OCI-LY1 (cell line): ENCODE measurements at regions not wholly inside any gene's neighbourhood (a gene's known extent, or its start where the extent isn't known, plus 50 kb on each side); places are given as distances from the start of the nearest gene placed in this dataset.

Source experiments
- H2AFZ ChIP-seq: fragments of 200-600 bp; sonication (generic), shearing (Covaris generic); 2 replicates; pipeline ENCODE4 v1.6.0; 2014; ENCODE audit warnings: antibody characterized with exemption, mild to moderate bottlenecking, low read length
- H3F3A ChIP-seq: fragments of 200-600 bp; sonication (generic), shearing (Covaris generic); 2 replicates; pipeline ENCODE4 v1.6.0; 2014; ENCODE audit warnings: mild to moderate bottlenecking, antibody characterized with exemption, low read length, moderate library complexity; ENCODE audit not compliant: insufficient read depth
- H3K27ac ChIP-seq: fragments of 200-600 bp; sonication (generic); 2 replicates; pipeline ENCODE4 v1.5.1; 2014; ENCODE audit warnings: low read length, mixed run types, mild to moderate bottlenecking, low read depth; ENCODE audit not compliant: poor library complexity, severe bottlenecking
- H3K27me3 ChIP-seq: fragments of 200-600 bp; sonication (generic); 2 replicates; pipeline ENCODE4 v1.6.0; 2014; ENCODE audit warnings: antibody characterized with exemption, mild to moderate bottlenecking, low read length, moderate library complexity; ENCODE audit not compliant: insufficient read depth
- H3K36me3 ChIP-seq: fragments of 200-600 bp; sonication (generic); 2 replicates; pipeline ENCODE4 v1.6.1; 2014; ENCODE audit warnings: mild to moderate bottlenecking, antibody characterized with exemption, low read length, moderate library complexity, mixed read lengths; ENCODE audit not compliant: insufficient read depth
- H3K4me1 ChIP-seq: fragments of 200-600 bp; sonication (generic); 2 replicates; pipeline ENCODE4 v1.5.1; 2014; ENCODE audit warnings: mild to moderate bottlenecking, low read length, moderate library complexity; ENCODE audit not compliant: insufficient read depth, severe bottlenecking
- H3K4me2 ChIP-seq: fragments of 200-600 bp; sonication (generic), shearing (Covaris generic); 2 replicates; pipeline ENCODE4 v1.6.1; 2014; ENCODE audit warnings: low read length
- H3K4me3 ChIP-seq: fragments of 200-600 bp; sonication (generic); 2 replicates; pipeline ENCODE4 v1.5.1; 2014; ENCODE audit warnings: low read length, low read depth, mild to moderate bottlenecking, mixed read lengths; ENCODE audit not compliant: poor library complexity, severe bottlenecking
- H3K79me2 ChIP-seq: fragments of 200-600 bp; shearing (Covaris generic); 2 replicates; pipeline ENCODE4 v1.6.1; 2016; ENCODE audit warnings: mixed run types, low read length, mixed read lengths; ENCODE audit not compliant: insufficient read depth
- H3K9ac ChIP-seq: fragments of 200-600 bp; sonication (generic), shearing (Covaris generic); 2 replicates; pipeline ENCODE4 v1.6.1; 2014; ENCODE audit warnings: mild to moderate bottlenecking, low read length, mixed read lengths
- H3K9me2 ChIP-seq: fragments of 200-600 bp; sonication (generic), shearing (Covaris generic); 2 replicates; pipeline ENCODE4 v1.6.1; 2014; ENCODE audit warnings: low read depth, mild to moderate bottlenecking, low read length, mixed read lengths
- H3K9me3 ChIP-seq: fragments of 200-600 bp; shearing (Covaris generic); 2 replicates; pipeline ENCODE4 v1.6.1; 2014; ENCODE audit warnings: low read length, mixed read lengths
- H4K20me1 ChIP-seq: fragments of 200-600 bp; sonication (generic), shearing (Covaris generic); 2 replicates; pipeline ENCODE4 v1.6.0; 2016; ENCODE audit warnings: mild to moderate bottlenecking, low read length; ENCODE audit not compliant: insufficient read depth
- EZH2 ChIP-seq: fragments of 200-600 bp; sonication (generic), shearing (Covaris generic); IDR thresholded peaks from 2 replicates; pipeline ENCODE4 v1.8.0; 2017; ENCODE audit warnings: borderline replicate concordance, mixed run types, mild to moderate bottlenecking, antibody characterized with exemption, low read length, moderate library complexity, mixed read lengths
- TF ChIP-seq, protein P1 (sequence below): fragments of 200-600 bp; sonication (generic), shearing (Covaris generic); IDR thresholded peaks from 2 replicates; pipeline ENCODE4 v1.5.1; 2017; ENCODE audit warnings: mild to moderate bottlenecking, antibody characterized with exemption, low read length, moderate library complexity, mixed read lengths

GRCh38 chr3:25907081-25907480 lies 117.2 kb downstream of the OXSM start:
- H3K4me3 ChIP-seq: no peak overlapping the region
- no peaks in the 10 kb centered on the region for H3K36me3 ChIP-seq
- H3K4me2 ChIP-seq: no peak overlapping the region
- no peaks in the 10 kb centered on the region for H3K79me2 ChIP-seq
- no peaks in the 10 kb centered on the region for H3K27me3 ChIP-seq
- no peaks in the 10 kb centered on the region for H3K9me2 ChIP-seq
- no peak overlapping the region for H3K9ac ChIP-seq
- H3K9me3 ChIP-seq: no peaks in the 10 kb centered on the region
- no peak overlapping the region for H3K27ac ChIP-seq
- H3F3A ChIP-seq: no peaks in the 10 kb centered on the region
- no peaks in the 10 kb centered on the region for H4K20me1 ChIP-seq
- no peak overlapping the region for H2AFZ ChIP-seq
- TF ChIP-seq, protein P1, sequence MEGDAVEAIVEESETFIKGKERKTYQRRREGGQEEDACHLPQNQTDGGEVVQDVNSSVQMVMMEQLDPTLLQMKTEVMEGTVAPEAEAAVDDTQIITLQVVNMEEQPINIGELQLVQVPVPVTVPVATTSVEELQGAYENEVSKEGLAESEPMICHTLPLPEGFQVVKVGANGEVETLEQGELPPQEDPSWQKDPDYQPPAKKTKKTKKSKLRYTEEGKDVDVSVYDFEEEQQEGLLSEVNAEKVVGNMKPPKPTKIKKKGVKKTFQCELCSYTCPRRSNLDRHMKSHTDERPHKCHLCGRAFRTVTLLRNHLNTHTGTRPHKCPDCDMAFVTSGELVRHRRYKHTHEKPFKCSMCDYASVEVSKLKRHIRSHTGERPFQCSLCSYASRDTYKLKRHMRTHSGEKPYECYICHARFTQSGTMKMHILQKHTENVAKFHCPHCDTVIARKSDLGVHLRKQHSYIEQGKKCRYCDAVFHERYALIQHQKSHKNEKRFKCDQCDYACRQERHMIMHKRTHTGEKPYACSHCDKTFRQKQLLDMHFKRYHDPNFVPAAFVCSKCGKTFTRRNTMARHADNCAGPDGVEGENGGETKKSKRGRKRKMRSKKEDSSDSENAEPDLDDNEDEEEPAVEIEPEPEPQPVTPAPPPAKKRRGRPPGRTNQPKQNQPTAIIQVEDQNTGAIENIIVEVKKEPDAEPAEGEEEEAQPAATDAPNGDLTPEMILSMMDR: no peak
- TF ChIP-seq EZH2: no peak
- H3K4me1 ChIP-seq: no peaks in the 10 kb centered on the region

- TF ChIP-seq, protein P1: no peak
- no peak for TF ChIP-seq EZH2
- H3K27me3 ChIP-seq: no peaks in the 10 kb centered on the region
- no peak overlapping the region for H3K4me2 ChIP-seq
- H4K20me1 ChIP-seq: no peaks in the 10 kb centered on the region
- H3K4me1 ChIP-seq: no peaks in the 10 kb centered on the region
- H3F3A ChIP-seq: no peaks in the 10 kb centered on the region
- no peaks in the 10 kb centered on the region for H3K79me2 ChIP-seq
- H3K36me3 ChIP-seq: no peaks in the 10 kb centered on the region
- no peak overlapping the region for H3K27ac ChIP-seq
- H3K9me2 ChIP-seq: no peaks in the 10 kb centered on the region
- no peak overlapping the region for H3K9ac ChIP-seq
- no peaks in the 10 kb centered on the region for H3K9me3 ChIP-seq
- no peak overlapping the region for H2AFZ ChIP-seq
- H3K4me3 ChIP-seq: no peak overlapping the region
These were observed 120.2 kb downstream of the OXSM start for GRCh38 chr3:25910105-25910504.

DNA sequence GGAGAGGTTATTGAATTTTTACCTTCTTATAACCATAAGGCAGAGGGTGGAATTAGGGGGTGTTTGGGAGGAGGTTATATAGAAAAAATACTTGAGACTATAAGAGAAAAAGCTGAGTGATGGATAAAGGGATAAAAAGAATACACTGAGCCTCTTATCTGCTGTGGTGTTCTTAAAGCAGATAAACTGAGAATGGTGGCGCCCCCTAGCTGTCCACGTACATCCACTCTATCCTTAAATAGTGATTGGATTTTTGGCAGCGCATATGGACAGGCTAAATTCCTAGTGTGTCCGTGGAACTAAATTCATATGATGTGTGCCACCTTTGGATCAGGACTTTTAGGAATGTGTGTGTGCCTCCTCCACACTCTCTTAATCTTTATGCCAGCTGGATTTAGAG lies 121.1 kb downstream of the OXSM start:
- Histone ChIP-seq H3F3A (no peaks in the 10 kb centered on the region), H3K36me3 (no peaks in the 10 kb centered on the region), H4K20me1 (no peaks in the 10 kb centered on the region), H3K27me3 (no peaks in the 10 kb centered on the region), H3K4me1 (no peaks in the 10 kb centered on the region), H3K79me2 (no peaks in the 10 kb centered on the region), H3K9me3 (no peaks in the 10 kb centered on the region), H3K9ac (no peak overlapping the region), H3K4me2 (no peak overlapping the region), H3K4me3 (no peak overlapping the region), H3K9me2 (no peaks in the 10 kb centered on the region), H2AFZ (no peak overlapping the region), H3K27ac (no peak overlapping the region)
- no peak for TF ChIP-seq EZH2
- TF ChIP-seq, protein P1: peak; percentile 74
